SK-N-SH (cell line): ENCODE measurements at regions not wholly inside any gene's neighbourhood (a gene's known extent, or its start where the extent isn't known, plus 50 kb on each side); places are given as distances from the start of the nearest gene placed in this dataset.

Source experiments
- CTCF ChIA-PET: fragments of 300-600, 350-600 bp; formaldehyde crosslinking; extraction: SDS; loops from one replicate; lab custom pipeline; 2021; lab: Yijun Ruan, JAX
- POLR2A ChIA-PET: fragments of 350-600 bp; sonication (Branson Sonifier 250); formaldehyde crosslinking; extraction: SDS; loops from one replicate; lab custom pipeline; 2020; ENCODE audit warnings: antibody characterized with exemption, inconsistent platforms; lab: Yijun Ruan, JAX
- DNase-seq: peaks from one replicate; pipeline ENCODE4 v3.0.0; 2012
- H2AFZ ChIP-seq: fragments of 200-600 bp; sonication (generic); 2 replicates; pipeline ENCODE4 v1.8.1; 2016; ENCODE audit warnings: antibody characterized with exemption, mild to moderate bottlenecking, low read depth
- H3F3A ChIP-seq: fragments of 200-600 bp; sonication (generic); replicated peaks from 2 replicates; pipeline ENCODE3; 2016; ENCODE audit warnings: antibody characterized with exemption, mild to moderate bottlenecking; ENCODE audit not compliant: insufficient read depth
- H3K27ac ChIP-seq, 2 experiments: fragments of 200-500 bp in 1 of 2; fragments of 200-600 bp in 1 of 2; sonication (Bioruptor generic) in 1 of 2; sonication (generic), shearing (Covaris generic) in 1 of 2; 2 replicates each; pipeline versions ENCODE4 v1.5.1 to v1.6.1; 2014 to 2016; ENCODE audit warnings: low read depth in 2 of 2, inconsistent platforms in 1 of 2, low read length in 1 of 2, mild to moderate bottlenecking in 1 of 2, mixed read lengths in 1 of 2
- H3K27me3 ChIP-seq: fragments of 200-600 bp; sonication (generic), shearing (Covaris generic); 2 replicates; pipeline ENCODE4 v1.6.1; 2016; ENCODE audit warnings: mixed run types; ENCODE audit not compliant: insufficient read depth
- H3K36me3 ChIP-seq, 2 experiments: fragments of 200-500 bp in 1 of 2; fragments of 200-600 bp in 1 of 2; sonication (Bioruptor generic) in 1 of 2; sonication (generic) in 1 of 2; replicated peaks in 1 of 2; 2 replicates each; pipeline versions ENCODE3 to v1.5.1; 2014 to 2016; ENCODE audit warnings: low read length in 1 of 2, mild to moderate bottlenecking in 1 of 2; ENCODE audit not compliant: insufficient read depth in 2 of 2, control insufficient read depth in 1 of 2
- H3K4me1 ChIP-seq, 2 experiments: fragments of 200-500 bp in 1 of 2; fragments of 200-600 bp in 1 of 2; sonication (Bioruptor generic) in 1 of 2; sonication (generic), shearing (Covaris generic) in 1 of 2; 2 replicates each; pipeline versions ENCODE4 v1.5.1 to v1.6.1; 2014 to 2016; ENCODE audit warnings: low read depth in 1 of 2, low read length in 1 of 2, mixed run types in 1 of 2; ENCODE audit not compliant: insufficient read depth in 2 of 2, control insufficient read depth in 1 of 2
- H3K4me2 ChIP-seq: fragments of 200-600 bp; sonication (generic), shearing (Covaris generic); 2 replicates; pipeline ENCODE4 v1.6.1; 2017; ENCODE audit warnings: mixed run types
- H3K4me3 ChIP-seq, 2 experiments: fragments of 200-500 bp in 1 of 2; fragments of 200-600 bp in 1 of 2; sonication (Bioruptor generic) in 1 of 2; sonication (generic), shearing (Covaris generic) in 1 of 2; 2 replicates each; pipeline versions ENCODE4 v1.5.1 to v1.8.1; 2014 to 2016; ENCODE audit warnings: low read depth in 2 of 2, inconsistent platforms in 1 of 2, low read length in 1 of 2, mild to moderate bottlenecking in 1 of 2, mixed read lengths in 1 of 2, moderate library complexity in 1 of 2
- H3K79me2 ChIP-seq: fragments of 200-600 bp; sonication (generic); 2 replicates; pipeline ENCODE4 v1.8.1; 2017; ENCODE audit warnings: mild to moderate bottlenecking; ENCODE audit not compliant: insufficient read depth
- H3K9ac ChIP-seq: fragments of 200-600 bp; sonication (generic); 2 replicates; pipeline ENCODE4 v1.6.1; 2017; ENCODE audit warnings: mixed run types
- H3K9me2 ChIP-seq: fragments of 200-600 bp; sonication (generic); 2 replicates; pipeline ENCODE4 v1.6.1; 2017; ENCODE audit warnings: mixed run types
- H3K9me3 ChIP-seq: fragments of 200-600 bp; sonication (generic); 2 replicates; pipeline ENCODE4 v1.6.1; 2017; ENCODE audit warnings: mixed run types, mild to moderate bottlenecking, moderate library complexity
- H4K20me1 ChIP-seq: fragments of 200-600 bp; sonication (generic); 2 replicates; pipeline ENCODE4 v1.6.1; 2017; ENCODE audit warnings: mild to moderate bottlenecking, mixed run types; ENCODE audit not compliant: insufficient read depth
- CHD2 ChIP-seq: fragments of 150-350 bp; IDR thresholded peaks from 2 replicates; pipeline ENCODE4 v1.6.1; 2018; ENCODE audit warnings: low read length; ENCODE audit not compliant: partially characterized antibody
- ELF1 ChIP-seq: IDR thresholded peaks from 2 replicates; pipeline ENCODE4 v1.4.0; 2012
- EP300 ChIP-seq, 2 experiments: IDR thresholded peaks; 2 replicates each; pipeline versions ENCODE4 v1.4.0 to v1.6.1; 2012; ENCODE audit warnings: borderline replicate concordance in 1 of 2, low read depth in 1 of 2, low read length in 1 of 2
- EZH2phosphoT487 ChIP-seq: fragments of 200-600 bp; sonication (generic); IDR thresholded peaks from 2 replicates; pipeline ENCODE4 v1.6.1; 2017; ENCODE audit warnings: low read depth, mixed run types, mild to moderate bottlenecking, antibody characterized with exemption, moderate library complexity, borderline replicate concordance
- FOSL2 ChIP-seq: IDR thresholded peaks from 2 replicates; pipeline ENCODE4 v1.4.0; 2012; ENCODE audit warnings: low read depth, mild to moderate bottlenecking, moderate library complexity, borderline replicate concordance
- FOXJ3 ChIP-seq: sonication (generic); formaldehyde crosslinking; IDR thresholded peaks from 2 replicates; pipeline ENCODE4 v1.5.1; 2020; ENCODE audit warnings: mild to moderate bottlenecking, missing genetic modification reagents
- FOXM1 ChIP-seq: IDR thresholded peaks from 2 replicates; pipeline ENCODE4 v1.4.0; 2012; ENCODE audit warnings: low read depth, mild to moderate bottlenecking
- GABPA ChIP-seq: IDR thresholded peaks from 2 replicates; pipeline ENCODE4 v1.4.0; 2012; ENCODE audit warnings: low read depth, mild to moderate bottlenecking
- GATA2 ChIP-seq: sonication (generic); formaldehyde crosslinking; IDR thresholded peaks from 2 replicates; pipeline ENCODE4 v1.5.0; 2020; ENCODE audit warnings: mild to moderate bottlenecking, missing genetic modification reagents
- JUND ChIP-seq: IDR thresholded peaks from 2 replicates; pipeline ENCODE4 v1.4.0; 2012
- MXI1 ChIP-seq: IDR thresholded peaks from 2 replicates; pipeline ENCODE4 v1.6.1; 2012; ENCODE audit warnings: mild to moderate bottlenecking, low read depth, low read length, improper control_type of control experiment
- NFIC ChIP-seq: IDR thresholded peaks from 2 replicates; pipeline ENCODE4 v1.4.0; 2012; ENCODE audit warnings: borderline replicate concordance
- NRF1 ChIP-seq: IDR thresholded peaks from 2 replicates; pipeline ENCODE4 v1.6.1; 2012; ENCODE audit warnings: low read depth, mild to moderate bottlenecking, low read length
- POLR2AphosphoS5 ChIP-seq: IDR thresholded peaks from 2 replicates; pipeline ENCODE4 v1.6.1; 2012; ENCODE audit warnings: low read depth, low read length
- RAD21 ChIP-seq: IDR thresholded peaks from 2 replicates; pipeline ENCODE4 v1.6.1; 2012; ENCODE audit warnings: mild to moderate bottlenecking, low read length
- RCOR1 ChIP-seq: fragments of 150-350 bp; IDR thresholded peaks from 2 replicates; pipeline ENCODE4 v1.6.1; 2017; ENCODE audit warnings: antibody characterized with exemption, low read length
- RXRA ChIP-seq: IDR thresholded peaks from 2 replicates; pipeline ENCODE4 v1.4.0; 2012; ENCODE audit warnings: low read depth, mild to moderate bottlenecking, borderline replicate concordance
- SIN3A ChIP-seq: IDR thresholded peaks from 2 replicates; pipeline ENCODE4 v1.6.1; 2012; ENCODE audit warnings: low read depth, mild to moderate bottlenecking, low read length, moderate library complexity, borderline replicate concordance
- TEAD4 ChIP-seq: IDR thresholded peaks from 2 replicates; pipeline ENCODE4 v1.4.0; 2012; ENCODE audit warnings: mild to moderate bottlenecking, borderline replicate concordance; ENCODE audit not compliant: insufficient read depth
- WGBS: methylation state at CpG from one replicate; pipeline ENCODE4 v1.1.6; 2017; ENCODE audit warnings: low lambda C conversion rate; 5-methylcytosine and 5-hydroxymethylcytosine counted together
- TF ChIP-seq, protein P1 (sequence below): fragments of 150-350 bp; IDR thresholded peaks from 2 replicates; pipeline ENCODE4 v1.6.1; 2016; ENCODE audit warnings: mild to moderate bottlenecking, low read depth, low read length
- TF ChIP-seq, protein P2 (sequence below): fragments of 200-600 bp; sonication (generic); IDR thresholded peaks from 2 replicates; pipeline ENCODE4 v1.6.1; 2017; ENCODE audit warnings: antibody characterized with exemption, mild to moderate bottlenecking, moderate library complexity
- TF ChIP-seq, protein P3 (sequence below): IDR thresholded peaks from 2 replicates; pipeline ENCODE4 v1.4.0; 2012; ENCODE audit warnings: low read depth, borderline replicate concordance
- TF ChIP-seq, protein P4 (sequence below): IDR thresholded peaks from 2 replicates; pipeline ENCODE4 v1.4.0; 2012; ENCODE audit warnings: low read depth

DNA sequence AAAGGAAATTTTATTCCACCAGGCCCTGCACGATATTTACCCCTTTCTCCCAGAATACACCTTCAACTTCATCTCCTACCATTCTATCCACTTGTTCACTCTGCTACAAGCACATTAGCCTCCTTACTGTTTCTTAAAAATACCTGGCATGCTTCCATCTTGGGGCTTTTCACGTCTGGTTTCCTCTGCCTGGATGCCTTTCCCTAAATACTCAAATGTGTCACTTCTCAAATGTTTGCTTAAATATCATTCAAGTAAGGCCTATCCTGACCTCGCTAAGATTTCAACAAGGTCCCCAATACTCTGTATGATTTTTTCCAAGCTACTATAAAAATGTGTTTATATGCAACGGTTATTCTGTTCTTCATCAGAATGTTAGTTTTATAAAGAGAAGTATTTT is 433.0 kb upstream of the CHAC2 start:
- Histone ChIP-seq H3K4me1 (no peaks in the 10 kb centered on the region), H3K27me3 (peaks cover 4% of the 10 kb centered on the region; the same call in 1 of the 2 replicates), H3K79me2 (no peaks in the 10 kb centered on the region), H2AFZ (no peak overlapping the region), H3K9me3 (no peaks in the 10 kb centered on the region; the same call in 1 of the 2 replicates), H4K20me1 (no peaks in the 10 kb centered on the region), H3K36me3 (no peaks in the 10 kb centered on the region), H3K27ac (no peak overlapping the region), H3K4me3 (no peak overlapping the region), H3K9me2 (no peaks in the 10 kb centered on the region), H3K4me2 (no peak overlapping the region), H3F3A (no peaks in the 10 kb centered on the region), H3K9ac (no peak overlapping the region)
- no peak for DNase-seq
- no peak for TF ChIP-seq FOSL2
- no peak for TF ChIP-seq FOXM1
- TF ChIP-seq, protein P1, sequence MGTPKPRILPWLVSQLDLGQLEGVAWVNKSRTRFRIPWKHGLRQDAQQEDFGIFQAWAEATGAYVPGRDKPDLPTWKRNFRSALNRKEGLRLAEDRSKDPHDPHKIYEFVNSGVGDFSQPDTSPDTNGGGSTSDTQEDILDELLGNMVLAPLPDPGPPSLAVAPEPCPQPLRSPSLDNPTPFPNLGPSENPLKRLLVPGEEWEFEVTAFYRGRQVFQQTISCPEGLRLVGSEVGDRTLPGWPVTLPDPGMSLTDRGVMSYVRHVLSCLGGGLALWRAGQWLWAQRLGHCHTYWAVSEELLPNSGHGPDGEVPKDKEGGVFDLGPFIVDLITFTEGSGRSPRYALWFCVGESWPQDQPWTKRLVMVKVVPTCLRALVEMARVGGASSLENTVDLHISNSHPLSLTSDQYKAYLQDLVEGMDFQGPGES = no peak
- no peak for TF ChIP-seq JUND
- no peak for TF ChIP-seq EZH2phosphoT487
- TF ChIP-seq ELF1 = no peak
- TF ChIP-seq GABPA = no peak
- no peak for TF ChIP-seq CHD2
- TF ChIP-seq GATA2 (CRISPR knock-in tag) = no peak
- no peak for TF ChIP-seq NFIC
- no peak for TF ChIP-seq TEAD4
- no peak for TF ChIP-seq SIN3A
- no peak for TF ChIP-seq RXRA
- TF ChIP-seq FOXJ3 = no peak
- TF ChIP-seq NRF1 = no peak
- WGBS = 4% methylated on average over 4 of the region's 4 CpGs
- POLR2A ChIA-PET = no interaction called here
- CTCF ChIA-PET = no interaction called here

DNA sequence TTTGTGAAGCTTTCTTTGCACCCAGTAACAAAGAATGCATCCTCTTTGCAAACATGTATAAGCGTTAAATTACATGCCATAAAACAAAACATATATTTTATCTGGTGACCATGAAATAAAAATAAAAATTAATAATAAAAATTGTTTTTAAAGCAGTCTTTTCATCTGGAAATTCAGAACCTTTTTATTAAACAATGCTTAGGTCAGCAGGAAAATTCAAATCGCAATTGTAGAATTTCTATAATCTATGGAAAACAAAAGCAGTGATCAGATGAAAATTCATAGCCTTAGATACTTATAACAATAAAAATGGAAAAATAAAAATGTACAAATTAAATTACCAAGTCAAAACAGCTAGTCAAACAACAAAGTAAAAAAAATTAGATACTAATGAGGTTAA is 435.9 kb upstream of the CHAC2 start:
- H4K20me1 ChIP-seq = no peaks in the 10 kb centered on the region
- no peak overlapping the region for H3K4me3 ChIP-seq
- CTCF ChIA-PET = no interaction called here
- H3F3A ChIP-seq = no peaks in the 10 kb centered on the region
- H3K4me1 ChIP-seq = no peaks in the 10 kb centered on the region
- WGBS = 34% methylated on average over 2 of the region's 2 CpGs
- H3K36me3 ChIP-seq = no peaks in the 10 kb centered on the region
- H3K79me2 ChIP-seq = no peaks in the 10 kb centered on the region
- H3K9me3 ChIP-seq = no peaks in the 10 kb centered on the region; the same call in 1 of the 2 replicates
- H3K9me2 ChIP-seq = no peaks in the 10 kb centered on the region
- no peak overlapping the region for H3K27ac ChIP-seq
- H3K4me2 ChIP-seq = no peak overlapping the region
- DNase-seq = no peak
- peaks cover 6% of the 10 kb centered on the region; the same call in 1 of the 2 replicates for H3K27me3 ChIP-seq
- no peak overlapping the region for H2AFZ ChIP-seq
- POLR2A ChIA-PET = no interaction called here
- no peak overlapping the region for H3K9ac ChIP-seq
- TF ChIP-seq ELF1 (no peak), JUND (no peak), FOXM1 (no peak), RAD21 (no peak), POLR2AphosphoS5 (no peak), SIN3A (no peak), FOXJ3 (no peak), RCOR1 (no peak), EP300 (IDR thresholded peaks at IDR 0.05; ENCODE audit: borderline replicate concordance in 1 of 2, low read depth in 1 of 2, low read length in 1 of 2) (no peak), MXI1 (no peak)
- TF ChIP-seq, protein P1 = no peak
- TF ChIP-seq, protein P2, sequence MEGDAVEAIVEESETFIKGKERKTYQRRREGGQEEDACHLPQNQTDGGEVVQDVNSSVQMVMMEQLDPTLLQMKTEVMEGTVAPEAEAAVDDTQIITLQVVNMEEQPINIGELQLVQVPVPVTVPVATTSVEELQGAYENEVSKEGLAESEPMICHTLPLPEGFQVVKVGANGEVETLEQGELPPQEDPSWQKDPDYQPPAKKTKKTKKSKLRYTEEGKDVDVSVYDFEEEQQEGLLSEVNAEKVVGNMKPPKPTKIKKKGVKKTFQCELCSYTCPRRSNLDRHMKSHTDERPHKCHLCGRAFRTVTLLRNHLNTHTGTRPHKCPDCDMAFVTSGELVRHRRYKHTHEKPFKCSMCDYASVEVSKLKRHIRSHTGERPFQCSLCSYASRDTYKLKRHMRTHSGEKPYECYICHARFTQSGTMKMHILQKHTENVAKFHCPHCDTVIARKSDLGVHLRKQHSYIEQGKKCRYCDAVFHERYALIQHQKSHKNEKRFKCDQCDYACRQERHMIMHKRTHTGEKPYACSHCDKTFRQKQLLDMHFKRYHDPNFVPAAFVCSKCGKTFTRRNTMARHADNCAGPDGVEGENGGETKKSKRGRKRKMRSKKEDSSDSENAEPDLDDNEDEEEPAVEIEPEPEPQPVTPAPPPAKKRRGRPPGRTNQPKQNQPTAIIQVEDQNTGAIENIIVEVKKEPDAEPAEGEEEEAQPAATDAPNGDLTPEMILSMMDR = no peak
- TF ChIP-seq, protein P3, sequence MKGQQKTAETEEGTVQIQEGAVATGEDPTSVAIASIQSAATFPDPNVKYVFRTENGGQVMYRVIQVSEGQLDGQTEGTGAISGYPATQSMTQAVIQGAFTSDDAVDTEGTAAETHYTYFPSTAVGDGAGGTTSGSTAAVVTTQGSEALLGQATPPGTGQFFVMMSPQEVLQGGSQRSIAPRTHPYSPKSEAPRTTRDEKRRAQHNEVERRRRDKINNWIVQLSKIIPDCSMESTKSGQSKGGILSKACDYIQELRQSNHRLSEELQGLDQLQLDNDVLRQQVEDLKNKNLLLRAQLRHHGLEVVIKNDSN = no peak
- TF ChIP-seq, protein P4, sequence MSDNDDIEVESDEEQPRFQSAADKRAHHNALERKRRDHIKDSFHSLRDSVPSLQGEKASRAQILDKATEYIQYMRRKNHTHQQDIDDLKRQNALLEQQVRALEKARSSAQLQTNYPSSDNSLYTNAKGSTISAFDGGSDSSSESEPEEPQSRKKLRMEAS = no peak
